Kidney epithelial cell (primary cell): ENCODE measurements at regions not wholly inside any gene's neighbourhood (a gene's known extent, or its start where the extent isn't known, plus 50 kb on each side); places are given as distances from the start of the nearest gene placed in this dataset.

Source experiments
- DNase-seq: peaks from one replicate; pipeline ENCODE4 v3.0.0-alpha.2; 2010; ENCODE audit warnings: low read depth
- H3K27me3 ChIP-seq: 2 replicates; pipeline ENCODE4 v1.6.0; 2011; ENCODE audit warnings: low read length; ENCODE audit not compliant: control insufficient read depth, insufficient read depth
- H3K36me3 ChIP-seq: 2 replicates; pipeline ENCODE4 v1.5.1; 2011; ENCODE audit warnings: low read length; ENCODE audit not compliant: control insufficient read depth, insufficient read depth
- H3K4me3 ChIP-seq: 2 replicates; pipeline ENCODE4 v1.5.1; 2011; ENCODE audit warnings: low read depth, mild to moderate bottlenecking, control low read depth, low read length
- TF ChIP-seq, protein P1 (sequence below): IDR thresholded peaks from 2 replicates; pipeline ENCODE4 v1.5.1; 2011; ENCODE audit warnings: mild to moderate bottlenecking, moderate library complexity, low read length, control low read depth, inconsistent platforms; ENCODE audit not compliant: insufficient read depth, poor library complexity, severe bottlenecking

DNA sequence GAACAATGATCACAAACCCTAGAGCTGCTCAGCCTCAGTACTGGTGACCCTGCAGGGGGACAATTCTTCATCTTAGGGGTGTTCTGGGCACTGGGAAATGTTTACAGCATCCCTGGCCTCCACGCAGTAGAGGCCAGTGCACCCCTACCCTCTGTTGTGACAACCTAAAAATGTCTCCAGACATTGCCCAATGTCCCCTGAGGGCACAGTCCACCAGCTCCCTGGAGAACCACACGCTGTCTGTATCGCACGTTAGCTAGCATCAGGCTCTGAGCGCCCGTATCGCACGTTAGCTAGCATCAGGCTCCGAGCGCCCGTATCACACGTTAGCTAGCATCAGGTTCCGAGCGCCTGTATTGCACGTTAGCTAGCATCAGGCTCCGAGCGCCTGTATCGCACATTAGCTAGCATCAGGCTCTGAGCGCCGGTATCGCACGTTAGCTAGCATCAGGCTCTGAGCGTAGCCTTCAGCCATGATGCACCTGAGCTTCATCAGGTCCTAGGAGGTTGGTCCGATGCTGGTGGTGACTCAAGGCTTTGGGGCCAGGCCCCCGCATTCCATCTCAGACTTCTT is 111.1 kb upstream of the ANO1 start:
- H3K36me3 ChIP-seq = no peaks in the 10 kb centered on the region
- H3K27me3 ChIP-seq = peaks cover 7% of the 10 kb centered on the region
- TF ChIP-seq, protein P1, sequence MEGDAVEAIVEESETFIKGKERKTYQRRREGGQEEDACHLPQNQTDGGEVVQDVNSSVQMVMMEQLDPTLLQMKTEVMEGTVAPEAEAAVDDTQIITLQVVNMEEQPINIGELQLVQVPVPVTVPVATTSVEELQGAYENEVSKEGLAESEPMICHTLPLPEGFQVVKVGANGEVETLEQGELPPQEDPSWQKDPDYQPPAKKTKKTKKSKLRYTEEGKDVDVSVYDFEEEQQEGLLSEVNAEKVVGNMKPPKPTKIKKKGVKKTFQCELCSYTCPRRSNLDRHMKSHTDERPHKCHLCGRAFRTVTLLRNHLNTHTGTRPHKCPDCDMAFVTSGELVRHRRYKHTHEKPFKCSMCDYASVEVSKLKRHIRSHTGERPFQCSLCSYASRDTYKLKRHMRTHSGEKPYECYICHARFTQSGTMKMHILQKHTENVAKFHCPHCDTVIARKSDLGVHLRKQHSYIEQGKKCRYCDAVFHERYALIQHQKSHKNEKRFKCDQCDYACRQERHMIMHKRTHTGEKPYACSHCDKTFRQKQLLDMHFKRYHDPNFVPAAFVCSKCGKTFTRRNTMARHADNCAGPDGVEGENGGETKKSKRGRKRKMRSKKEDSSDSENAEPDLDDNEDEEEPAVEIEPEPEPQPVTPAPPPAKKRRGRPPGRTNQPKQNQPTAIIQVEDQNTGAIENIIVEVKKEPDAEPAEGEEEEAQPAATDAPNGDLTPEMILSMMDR = no peak
- no peak overlapping the region for H3K4me3 ChIP-seq
- no peak for DNase-seq

- Histone ChIP-seq H3K27me3 (peaks cover 7% of the 10 kb centered on the region), H3K4me3 (no peak overlapping the region), H3K36me3 (no peaks in the 10 kb centered on the region)
- TF ChIP-seq, protein P1 = no peak
- DNase-seq = no peak
Observed at GRCh38 chr11:69967484-69967883, 110.6 kb upstream of the ANO1 start.

DNA sequence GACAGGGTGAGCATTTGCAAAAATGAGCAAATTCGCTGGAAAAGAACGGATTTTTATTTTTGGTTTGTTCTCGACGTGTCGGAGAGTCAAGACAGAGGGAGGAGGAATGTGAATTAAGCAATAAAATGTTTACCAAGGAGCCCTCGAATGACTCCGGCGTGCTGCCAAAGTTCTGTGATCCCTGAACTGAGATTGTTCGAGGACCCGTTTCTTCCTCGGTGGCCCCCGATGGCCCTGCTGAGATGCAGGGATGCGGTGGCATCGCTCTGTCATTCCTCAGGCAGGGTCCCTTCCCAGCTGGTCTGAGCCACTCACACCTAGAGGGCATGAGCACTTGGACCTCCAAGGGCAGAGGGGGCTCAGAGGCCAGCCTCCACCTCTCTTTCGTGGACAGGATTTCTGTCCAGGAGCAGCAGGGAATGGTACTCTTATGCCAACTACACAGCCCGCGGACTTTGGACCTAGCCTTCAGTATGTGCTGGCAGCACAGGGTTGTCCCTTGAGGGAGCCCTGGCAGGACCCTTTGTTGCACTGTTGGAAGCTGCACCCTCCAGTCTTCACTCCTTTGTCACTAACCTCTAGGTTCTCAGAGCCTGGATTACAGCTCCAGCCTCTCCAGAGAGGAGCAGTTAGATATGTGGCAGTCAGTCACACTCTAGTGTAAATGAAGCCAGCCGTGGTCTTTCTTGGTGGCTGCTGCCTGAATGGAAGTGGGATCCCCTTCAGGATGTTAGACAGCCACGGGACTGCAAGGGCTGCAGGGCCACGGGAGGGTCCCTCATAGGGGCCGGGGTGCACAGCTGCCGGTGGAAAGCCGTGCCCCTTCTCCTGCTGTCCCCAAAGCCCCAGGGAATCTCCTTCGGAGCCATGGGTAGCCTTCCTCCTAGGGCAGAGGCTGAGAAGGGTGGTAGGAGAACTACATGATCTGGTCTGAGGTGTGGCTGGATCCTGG is 109.4 kb upstream of the ANO1 start:
- TF ChIP-seq, protein P1 = no peak
- Histone ChIP-seq H3K27me3 (peaks cover 7% of the 10 kb centered on the region), H3K4me3 (no peak overlapping the region), H3K36me3 (no peaks in the 10 kb centered on the region)
- DNase-seq = no peak

DNA sequence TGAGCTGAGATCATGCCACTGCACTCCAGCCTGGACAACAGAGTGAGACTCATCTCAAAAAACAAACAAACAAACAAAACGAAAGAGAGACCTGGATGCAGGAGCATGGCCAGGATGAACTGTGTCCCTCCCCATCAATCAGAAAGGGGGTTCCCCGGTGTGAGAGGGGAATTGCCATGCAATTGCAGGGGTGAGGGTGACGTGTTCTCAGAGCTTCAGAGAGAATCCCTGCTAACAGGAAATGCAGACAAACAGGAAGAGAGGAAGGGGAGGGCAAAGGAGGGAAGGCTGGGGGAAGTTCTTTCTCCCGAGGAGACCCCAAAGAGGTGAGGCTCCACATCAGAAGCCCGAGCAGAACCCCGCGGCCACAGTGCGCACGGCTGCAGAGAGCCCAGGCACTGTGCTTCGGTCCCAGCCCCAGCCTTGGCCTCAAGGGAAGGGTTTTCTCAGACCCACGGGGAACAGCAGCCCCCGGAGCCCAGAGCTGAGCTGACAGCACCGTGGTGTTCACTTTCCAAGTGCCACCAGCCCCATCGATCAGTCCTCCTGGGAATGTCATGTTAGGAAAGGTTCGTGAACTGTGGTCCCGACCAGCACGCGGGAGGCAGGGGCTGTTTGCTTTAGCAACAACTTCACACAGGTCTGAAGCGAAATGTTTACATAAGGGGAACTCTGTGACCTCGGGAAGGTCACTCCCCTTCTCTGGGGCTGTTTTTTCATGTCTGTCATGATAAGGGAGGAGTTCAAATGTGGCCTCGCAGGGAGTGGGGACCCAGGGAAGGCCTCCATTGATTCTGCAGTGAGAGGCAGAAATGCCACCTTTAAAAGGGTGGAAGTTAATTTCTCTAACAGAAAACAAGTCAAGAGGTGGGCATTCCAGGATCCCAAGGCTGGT is 108.0 kb upstream of the ANO1 start:
- Histone ChIP-seq H3K36me3 (no peaks in the 10 kb centered on the region), H3K4me3 (no peak overlapping the region), H3K27me3 (peaks cover 7% of the 10 kb centered on the region)
- no peak for DNase-seq
- TF ChIP-seq, protein P1 = no peak

DNA sequence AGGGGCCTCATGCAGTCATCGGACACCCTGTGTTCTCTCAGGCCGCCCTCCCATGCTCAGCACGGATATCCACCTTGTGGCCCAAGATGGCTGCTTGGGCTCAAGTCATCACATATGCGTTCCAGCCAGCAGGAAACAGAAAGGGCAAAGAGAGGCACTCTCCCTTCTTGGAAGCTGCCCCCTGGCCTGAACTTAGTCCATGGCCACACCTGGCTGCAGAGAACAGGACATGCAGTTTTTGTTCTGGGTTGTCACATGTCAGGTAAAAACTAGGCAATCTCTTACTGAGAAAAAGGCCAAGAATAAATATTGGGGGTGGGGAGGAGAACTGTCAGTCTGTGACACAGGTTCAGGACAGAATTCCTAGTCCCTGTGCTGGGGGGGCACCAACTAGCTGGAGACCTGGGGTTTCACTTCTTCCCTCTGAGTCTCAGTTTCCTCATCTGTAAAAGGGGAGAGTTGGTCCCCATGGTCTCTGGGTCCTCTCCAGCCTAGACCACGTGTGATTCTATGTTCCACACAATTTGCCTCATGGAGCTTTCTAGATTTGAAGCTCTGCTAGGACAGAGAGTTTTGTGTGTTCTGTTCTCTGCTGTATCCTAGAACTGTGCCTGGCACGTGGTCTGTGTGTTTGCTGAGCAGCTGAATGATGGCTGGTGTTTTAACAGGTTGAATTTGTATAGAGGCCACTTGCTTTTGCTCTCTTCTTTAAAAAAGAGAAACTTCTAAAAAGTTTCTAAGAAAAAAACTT is 107.2 kb upstream of the ANO1 start:
- no peak for DNase-seq
- Histone ChIP-seq H3K4me3 (no peak overlapping the region), H3K36me3 (no peaks in the 10 kb centered on the region), H3K27me3 (peaks cover 7% of the 10 kb centered on the region)
- TF ChIP-seq, protein P1 = no peak
